ENCODE measurements at regions not wholly inside any gene's neighbourhood (a gene's known extent, or its start where the extent isn't known, plus 50 kb on each side); places are given as distances from the start of the nearest gene placed in this dataset.

- no peaks in the 10 kb centered on the region for H3K27me3 ChIP-seq (ENCODE audit: control insufficient read depth, insufficient read depth, low read length)
- no peak for TF ChIP-seq CTCF (IDR thresholded peaks at IDR 0.05; ENCODE audit: low read depth, low read length)
- no peak overlapping the region for H3K4me3 ChIP-seq (ENCODE audit: low read depth, low read length)
- no peaks in the 10 kb centered on the region for H3K9me3 ChIP-seq (ENCODE audit: control insufficient read depth, insufficient read depth, low read length)
- CTCF ChIA-PET: interaction anchor here (1.2 to 2.7 kb wide), 3 partner anchors 46 to 377 kb away, joined by 3 to 13 read pairs (median 10); no protein-coding TSS in a partner anchor
- H3K27ac ChIP-seq (ENCODE audit: low read depth, low read length): no peak overlapping the region
- no peak for DNase-seq (ENCODE audit: low read depth, low spot score)
- POLR2A ChIA-PET: no interaction called here
Observed at GRCh38 chr15:56868170-56868569, 50.3 kb upstream of the TCF12 start.

- no peak for DNase-seq (ENCODE audit: low read depth, low spot score)
- H3K4me3 ChIP-seq (ENCODE audit: low read depth, low read length): no peak overlapping the region
- H3K27me3 ChIP-seq (ENCODE audit: control insufficient read depth, insufficient read depth, low read length): no peaks in the 10 kb centered on the region
- no peak for TF ChIP-seq CTCF (IDR thresholded peaks at IDR 0.05; ENCODE audit: low read depth, low read length)
- H3K9me3 ChIP-seq (ENCODE audit: control insufficient read depth, insufficient read depth, low read length): no peaks in the 10 kb centered on the region
- H3K27ac ChIP-seq (ENCODE audit: low read depth, low read length): no peak overlapping the region
- CTCF ChIA-PET: interaction anchor here (0.6 to 0.9 kb wide), 2 partner anchors 123 to 376 kb away, joined by 3 to 4 read pairs; no protein-coding TSS in a partner anchor
- POLR2A ChIA-PET: no interaction called here
Observed at GRCh38 chr15:56866803-56867202, 51.6 kb upstream of the TCF12 start.

GRCh38 chr15:56857828-56858227, 60.6 kb upstream of the TCF12 start:
- Histone ChIP-seq H3K27ac (ENCODE audit: low read depth, low read length) (no peak overlapping the region), H3K9me3 (ENCODE audit: control insufficient read depth, insufficient read depth, low read length) (no peaks in the 10 kb centered on the region), H3K4me3 (ENCODE audit: low read depth, low read length) (no peak overlapping the region), H3K27me3 (ENCODE audit: control insufficient read depth, insufficient read depth, low read length) (no peaks in the 10 kb centered on the region)
- ChIA-PET CTCF (interaction anchor here (1.7 kb wide), 1 partner anchor 12 kb away, joined by 4 read pairs; no protein-coding TSS in a partner anchor), POLR2A (no interaction called here)
- TF ChIP-seq CTCF (IDR thresholded peaks at IDR 0.05; ENCODE audit: low read depth, low read length): no peak
- no peak for DNase-seq (ENCODE audit: low read depth, low spot score)

- DNase-seq (ENCODE audit: low read depth, low spot score): no peak
- POLR2A ChIA-PET: no interaction called here
Observed at GRCh38 chr15:56856934-56857333, 61.5 kb upstream of the TCF12 start.

GRCh38 chr15:56844892-56845291, 73.6 kb upstream of the TCF12 start:
- no peaks in the 10 kb centered on the region for H3K9me3 ChIP-seq (ENCODE audit: control insufficient read depth, insufficient read depth, low read length)
- DNase-seq (ENCODE audit: low read depth, low spot score): no peak
- no peak overlapping the region for H3K4me3 ChIP-seq (ENCODE audit: low read depth, low read length)
- no peak for TF ChIP-seq CTCF (IDR thresholded peaks at IDR 0.05; ENCODE audit: low read depth, low read length)
- H3K27ac ChIP-seq (ENCODE audit: low read depth, low read length): no peak overlapping the region
- H3K27me3 ChIP-seq (ENCODE audit: control insufficient read depth, insufficient read depth, low read length): no peaks in the 10 kb centered on the region
- CTCF ChIA-PET: interaction anchor here (0.6 kb wide), 1 partner anchor 19 kb away, joined by 6 read pairs; no protein-coding TSS in a partner anchor
- POLR2A ChIA-PET: no interaction called here

More at GRCh38 chr15:56856934-56857333, 61.5 kb upstream of the TCF12 start:
- Histone ChIP-seq H3K27ac (ENCODE audit: low read depth, low read length) (no peak overlapping the region), H3K4me3 (ENCODE audit: low read depth, low read length) (no peak overlapping the region), H3K9me3 (ENCODE audit: control insufficient read depth, insufficient read depth, low read length) (no peaks in the 10 kb centered on the region), H3K27me3 (ENCODE audit: control insufficient read depth, insufficient read depth, low read length) (no peaks in the 10 kb centered on the region)
- TF ChIP-seq CTCF (IDR thresholded peaks at IDR 0.05; ENCODE audit: low read depth, low read length): no peak
- CTCF ChIA-PET: interaction anchor here (1.4 to 1.7 kb wide), 2 partner anchors 13 to 281 kb away, joined by 4 read pairs; no protein-coding TSS in a partner anchor
